ES-I3 (cell line): ENCODE measurements at regions not wholly inside any gene's neighbourhood (a gene's known extent, or its start where the extent isn't known, plus 50 kb on each side); places are given as distances from the start of the nearest gene placed in this dataset.
"Not testable (repeated sequence)": the region's sequence is repeated elsewhere in the genome, so short reads cannot be mapped to it uniquely, and the experiment has no call there.

ENCODE experiments used
- H3K36me3 ChIP-seq: 2 replicates; pipeline ENCODE4 v1.6.1; 2013; ENCODE audit warnings: mild to moderate bottlenecking, low read length, control low read depth, moderate library complexity; ENCODE audit not compliant: insufficient read depth
- H3K4me1 ChIP-seq: 2 replicates; pipeline ENCODE4 v1.6.1; 2013; ENCODE audit warnings: mild to moderate bottlenecking, control low read depth, low read length; ENCODE audit not compliant: insufficient read depth
- H3K9ac ChIP-seq: 2 replicates; pipeline ENCODE4 v1.6.1; 2013; ENCODE audit warnings: low read depth, mild to moderate bottlenecking, low read length, moderate library complexity
- H3K9me3 ChIP-seq: 2 replicates; pipeline ENCODE4 v1.6.1; 2013; ENCODE audit warnings: mild to moderate bottlenecking, low read length, moderate library complexity; ENCODE audit not compliant: control insufficient read depth, insufficient read depth

- H3K9me3 ChIP-seq, result no peaks in the 10 kb centered on the region
- peaks cover 6% of the 10 kb centered on the region; the same call in 1 of the 2 replicates for H3K4me1 ChIP-seq
- H3K36me3 ChIP-seq, result no peaks in the 10 kb centered on the region
- no peak overlapping the region for H3K9ac ChIP-seq
These were observed 98.9 kb upstream of the MAPRE2 start for GRCh38 chr18:34942276-34942675.

- Histone ChIP-seq H3K9me3 (no peaks in the 10 kb centered on the region), H3K9ac (no peak overlapping the region), H3K4me1 (peaks cover 13% of the 10 kb centered on the region), H3K36me3 (no peaks in the 10 kb centered on the region)
These were observed 98.2 kb upstream of the MAPRE2 start for GRCh38 chr18:34942975-34943374.

DNA sequence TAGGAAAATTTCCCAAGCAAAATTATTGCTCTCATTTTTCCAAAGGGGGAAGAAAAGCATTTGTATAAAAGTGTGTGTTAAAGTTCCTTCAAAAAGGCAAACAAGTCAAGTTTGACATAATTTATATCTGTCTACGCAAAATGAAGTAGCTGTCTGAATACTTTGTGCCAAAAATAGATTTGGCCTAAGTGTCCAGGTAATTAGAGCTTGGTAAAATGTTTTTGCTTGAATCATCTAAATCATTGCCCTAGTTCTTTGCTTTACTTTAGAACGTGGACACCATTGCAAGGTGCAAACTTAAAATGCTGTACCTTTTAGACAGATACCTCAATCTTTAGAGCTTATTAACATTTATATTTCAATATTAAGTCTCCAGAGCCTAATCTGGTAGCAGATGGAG is 97.6 kb upstream of the MAPRE2 start:
- Histone ChIP-seq H3K36me3 (no peaks in the 10 kb centered on the region), H3K4me1 (peaks cover 16% of the 10 kb centered on the region), H3K9me3 (no peaks in the 10 kb centered on the region)

DNA sequence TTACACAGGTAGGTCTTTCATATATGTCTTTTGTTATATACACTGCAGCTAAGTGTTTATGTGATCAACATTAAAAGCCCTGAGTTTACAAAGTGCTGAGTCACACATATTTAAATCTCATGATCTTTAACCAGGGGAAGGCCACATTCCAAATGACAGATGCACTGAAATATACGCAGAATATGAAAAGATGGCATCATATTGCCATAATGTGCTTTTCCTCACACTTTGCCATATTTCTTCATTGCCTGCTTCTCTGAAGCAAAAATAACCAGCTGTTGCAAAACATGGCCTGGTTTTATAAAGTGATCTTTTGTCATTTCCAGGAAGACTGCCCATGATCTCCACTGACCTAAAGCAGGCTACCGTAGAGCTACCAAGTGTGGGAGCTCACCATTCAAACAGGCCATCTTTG is 93.5 kb upstream of the MAPRE2 start:
- Histone ChIP-seq H3K9ac (no peak overlapping the region), H3K36me3 (no peaks in the 10 kb centered on the region), H3K4me1 (peaks cover 10% of the 10 kb centered on the region), H3K9me3 (no peaks in the 10 kb centered on the region)

More for the DNA sequence above, 97.6 kb upstream of the MAPRE2 start:
- no peak overlapping the region for H3K9ac ChIP-seq

DNA sequence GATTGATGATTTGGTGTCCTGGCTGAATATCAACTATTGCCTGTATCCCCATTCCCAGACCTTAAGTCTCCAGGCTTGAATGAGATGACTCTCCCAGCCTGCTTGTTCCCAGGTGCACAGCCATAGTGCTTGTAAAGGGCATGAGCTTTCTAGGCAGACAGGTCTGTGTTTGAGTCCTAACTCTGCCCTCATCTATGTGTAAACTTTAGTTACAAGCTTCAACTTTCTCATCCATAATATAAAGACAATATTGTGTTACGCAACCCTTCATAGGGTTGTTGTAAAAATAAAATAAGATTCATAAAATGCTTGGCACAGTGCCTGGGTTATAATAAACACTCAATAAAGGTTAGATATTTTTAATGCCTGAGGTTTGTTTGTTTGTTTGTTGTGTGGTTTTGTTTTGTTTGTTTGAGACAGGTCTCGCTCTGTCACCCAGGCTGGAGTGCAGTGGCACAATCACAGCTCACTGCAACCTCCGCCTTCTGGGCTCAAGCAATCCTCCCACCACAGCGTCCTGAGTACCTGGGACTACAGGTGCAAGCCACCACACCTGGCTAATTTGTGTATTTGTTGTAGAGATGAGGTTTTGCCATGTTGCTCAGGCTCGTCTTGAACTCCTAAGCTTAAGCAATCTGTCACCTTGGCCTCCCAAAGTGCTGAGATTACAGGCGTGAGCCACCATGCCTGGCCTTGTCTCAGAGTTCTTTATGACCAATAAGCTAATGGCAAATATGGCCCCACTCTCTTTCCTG is 89.4 kb upstream of the MAPRE2 start:
- Histone ChIP-seq H3K9ac (no peak overlapping the region), H3K9me3 (no peaks in the 10 kb centered on the region), H3K36me3 (no peaks in the 10 kb centered on the region), H3K4me1 (peaks cover 10% of the 10 kb centered on the region)

- H3K36me3 ChIP-seq, result no peaks in the 10 kb centered on the region
- 0 out of 2 replicates have a peak, but pooled peaks cover under 1% of the 10 kb centered on the region for H3K4me1 ChIP-seq
These were observed 88.0 kb upstream of the MAPRE2 start for GRCh38 chr18:34953212-34953611.

GRCh38 chr18:34955494-34955893 is 85.7 kb upstream of the MAPRE2 start:
- not testable (repeated sequence) for H3K9ac ChIP-seq, H3K36me3 ChIP-seq, H3K9me3 ChIP-seq, H3K4me1 ChIP-seq

More at GRCh38 chr18:34953212-34953611, 88.0 kb upstream of the MAPRE2 start:
- no peak overlapping the region for H3K9ac ChIP-seq
- H3K9me3 ChIP-seq, result no peaks in the 10 kb centered on the region

- Histone ChIP-seq H3K9ac (no peak overlapping the region), H3K36me3 (no peaks in the 10 kb centered on the region), H3K9me3 (no peaks in the 10 kb centered on the region), H3K4me1 (no peaks in the 10 kb centered on the region)
These were observed 84.5 kb upstream of the MAPRE2 start for GRCh38 chr18:34956663-34957062.

DNA sequence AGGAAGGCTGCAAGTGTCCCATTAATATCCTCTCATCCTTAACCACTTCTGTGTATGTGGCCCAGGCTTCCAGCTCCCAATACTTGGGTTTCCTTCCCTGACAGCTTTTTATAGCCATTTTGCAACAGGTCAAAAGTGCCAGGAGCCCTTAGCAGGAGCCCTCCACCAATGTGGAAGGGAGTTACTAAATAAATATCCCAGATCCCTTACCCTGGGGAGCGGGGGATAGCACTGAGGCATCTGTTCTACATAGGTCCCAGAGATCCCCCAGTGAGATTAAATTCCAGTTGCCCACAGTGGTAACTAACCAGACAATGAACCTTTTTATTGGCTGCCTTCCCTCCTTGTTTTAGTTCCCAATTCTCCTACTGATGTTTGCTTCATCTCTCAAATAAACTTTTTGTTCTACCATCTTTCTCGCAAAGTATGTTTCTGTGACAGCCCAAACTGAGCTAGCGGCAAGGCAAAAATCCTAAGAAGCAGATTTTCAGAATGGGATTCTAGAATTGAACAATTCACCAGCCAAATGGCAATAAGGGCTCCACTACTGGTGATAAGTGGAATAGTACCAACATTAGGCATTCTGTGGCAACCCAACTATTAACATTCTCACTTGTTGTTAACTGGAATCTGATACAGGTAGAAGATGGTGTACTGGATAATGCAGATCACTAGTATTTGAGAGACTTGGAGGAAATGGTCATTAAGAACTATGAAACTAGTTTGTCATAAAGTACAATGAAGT is 83.9 kb upstream of the MAPRE2 start:
- Histone ChIP-seq H3K36me3 (no peaks in the 10 kb centered on the region), H3K9me3 (no peaks in the 10 kb centered on the region), H3K4me1 (no peaks in the 10 kb centered on the region), H3K9ac (no peak overlapping the region)

DNA sequence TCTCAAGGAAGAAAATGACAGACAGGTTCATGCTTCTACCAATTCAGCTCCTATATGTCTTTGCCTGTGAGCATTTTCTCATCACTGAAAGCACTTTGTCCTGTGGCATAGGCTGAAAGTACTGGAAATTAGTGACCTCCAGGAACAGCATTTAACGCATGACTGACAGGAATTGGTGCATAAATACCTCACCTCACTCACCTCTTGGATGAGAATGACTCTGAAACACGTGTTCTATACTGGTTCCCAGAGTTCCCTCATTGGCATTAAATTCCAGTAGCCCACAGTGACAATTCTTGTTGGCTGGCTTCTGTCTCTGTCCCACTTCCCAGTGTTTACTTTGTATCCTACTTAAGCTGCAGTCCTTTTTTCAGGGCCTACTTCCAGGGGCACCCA is 83.4 kb upstream of the MAPRE2 start:
- H3K36me3 ChIP-seq, result no peaks in the 10 kb centered on the region
- no peaks in the 10 kb centered on the region for H3K9me3 ChIP-seq
- no peak overlapping the region for H3K9ac ChIP-seq
- no peaks in the 10 kb centered on the region for H3K4me1 ChIP-seq

- Histone ChIP-seq H3K36me3 (no peaks in the 10 kb centered on the region), H3K9ac (no peak overlapping the region), H3K4me1 (no peaks in the 10 kb centered on the region)
These were observed 81.9 kb upstream of the MAPRE2 start for GRCh38 chr18:34959211-34959829.

DNA sequence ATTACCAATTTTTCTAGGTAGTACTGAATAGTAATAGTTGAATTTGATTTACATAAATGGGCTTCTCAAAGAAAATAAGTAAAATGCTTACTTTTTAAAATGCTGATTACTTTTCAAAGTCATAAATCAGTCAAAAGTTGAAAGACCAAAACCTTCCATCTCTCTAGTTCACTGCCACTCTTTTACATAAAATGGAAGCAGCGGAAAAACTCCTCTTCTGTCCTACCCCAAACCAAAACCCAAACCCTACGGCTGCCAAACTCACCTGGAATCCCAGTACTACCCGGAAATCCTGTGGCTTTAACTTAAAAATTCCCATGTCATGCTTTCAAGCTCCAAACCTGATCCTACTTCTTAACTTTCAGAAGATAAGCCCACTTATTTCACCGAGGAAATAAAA is 81.2 kb upstream of the MAPRE2 start:
- H3K36me3 ChIP-seq, result no peaks in the 10 kb centered on the region
- H3K9me3 ChIP-seq, result no peaks in the 10 kb centered on the region
- no peak overlapping the region for H3K9ac ChIP-seq
- no peaks in the 10 kb centered on the region for H3K4me1 ChIP-seq

More at GRCh38 chr18:34959211-34959829, 81.9 kb upstream of the MAPRE2 start:
- no peaks in the 10 kb centered on the region for H3K9me3 ChIP-seq

GRCh38 chr18:34965108-34965507 is 76.1 kb upstream of the MAPRE2 start:
- Histone ChIP-seq H3K36me3 (no peaks in the 10 kb centered on the region), H3K9me3 (no peaks in the 10 kb centered on the region), H3K4me1 (no peaks in the 10 kb centered on the region), H3K9ac (no peak overlapping the region)

- no peak overlapping the region for H3K9ac ChIP-seq
- no peaks in the 10 kb centered on the region for H3K36me3 ChIP-seq
- H3K4me1 ChIP-seq, result no peaks in the 10 kb centered on the region
- H3K9me3 ChIP-seq, result no peaks in the 10 kb centered on the region
These were observed 75.6 kb upstream of the MAPRE2 start for GRCh38 chr18:34965566-34965965.
